MG63 (cell line): ENCODE measurements at regions not wholly inside any gene's neighbourhood (a gene's known extent, or its start where the extent isn't known, plus 50 kb on each side); places are given as distances from the start of the nearest gene placed in this dataset.

ENCODE experiments used
- DNase-seq: peaks from one replicate; pipeline ENCODE4 v3.0.0-alpha.2; 2020
- H3K27me3 ChIP-seq: fragments of 250-450 bp; sonication (Bioruptor Pico); 2 replicates; pipeline ENCODE4 v1.5.1; 2020; ENCODE audit warnings: mild to moderate bottlenecking, moderate library complexity
- H3K36me3 ChIP-seq: fragments of 250-450 bp; sonication (Bioruptor Pico); 2 replicates; pipeline ENCODE4 v1.5.1; 2020; ENCODE audit warnings: mild to moderate bottlenecking, moderate library complexity
- H3K4me3 ChIP-seq: fragments of 250-450 bp; sonication (Bioruptor Pico); 2 replicates; pipeline ENCODE4 v1.5.1; 2020; ENCODE audit warnings: mild to moderate bottlenecking, moderate library complexity
- H3K9me3 ChIP-seq: fragments of 250-450 bp; sonication (Bioruptor Pico); 2 replicates; pipeline ENCODE4 v1.5.1; 2020; ENCODE audit warnings: mild to moderate bottlenecking, moderate library complexity

DNA sequence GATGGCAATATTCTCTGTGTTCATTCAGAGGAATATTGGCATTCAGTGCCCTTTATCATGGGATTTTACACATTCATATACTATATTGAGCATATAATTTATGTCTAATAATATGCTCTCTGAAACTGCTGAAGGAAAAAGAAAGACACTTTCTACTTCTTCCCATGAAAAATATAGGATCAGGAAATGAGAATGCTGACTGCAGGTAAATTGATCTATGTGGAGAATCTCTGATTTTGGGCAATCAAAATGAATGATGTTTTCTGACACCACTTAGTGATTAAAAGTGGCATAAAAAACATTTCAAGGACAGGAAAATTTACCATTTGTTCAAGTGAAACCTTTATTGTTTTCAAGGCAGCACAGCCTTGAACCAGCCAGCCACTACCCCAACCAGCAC is 260.1 kb upstream of the STXBP5 start:
- Histone ChIP-seq H3K27me3 (no peaks in the 10 kb centered on the region), H3K4me3 (no peak overlapping the region), H3K9me3 (peaks cover 6% of the 10 kb centered on the region; the same call in 1 of the 2 replicates), H3K36me3 (no peaks in the 10 kb centered on the region)
- DNase-seq: no peak

- no peak overlapping the region for H3K4me3 ChIP-seq
- no peak for DNase-seq
- no peaks in the 10 kb centered on the region for H3K27me3 ChIP-seq
- no peaks in the 10 kb centered on the region for H3K36me3 ChIP-seq
- H3K9me3 ChIP-seq: peaks cover 6% of the 10 kb centered on the region; the same call in 1 of the 2 replicates
Measured at GRCh38 chr6:146944809-146945208, 259.4 kb upstream of the STXBP5 start.

DNA sequence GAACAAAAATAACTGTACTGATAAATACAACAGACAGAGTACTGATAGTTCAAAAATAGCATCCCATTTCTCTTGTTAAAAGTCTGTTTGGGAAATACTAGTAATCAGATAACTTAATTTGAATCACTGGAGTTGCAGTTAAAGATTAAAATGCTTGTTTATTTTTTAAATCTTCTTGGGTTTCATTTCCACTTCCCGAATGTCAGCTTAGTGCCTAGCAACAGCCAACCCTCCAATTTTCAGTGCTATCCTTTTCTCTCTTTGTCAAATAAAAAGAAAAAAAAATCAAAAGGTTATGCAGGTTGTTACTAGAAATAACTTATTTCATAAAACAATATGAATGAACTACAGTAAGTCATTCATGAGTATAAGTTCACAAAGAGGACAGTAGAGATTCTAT is 257.7 kb upstream of the STXBP5 start:
- H3K9me3 ChIP-seq: peaks cover 6% of the 10 kb centered on the region; the same call in 1 of the 2 replicates
- H3K4me3 ChIP-seq: no peak overlapping the region
- no peak for DNase-seq
- no peaks in the 10 kb centered on the region for H3K27me3 ChIP-seq
- no peaks in the 10 kb centered on the region for H3K36me3 ChIP-seq

GRCh38 chr6:146948790-146949342 is 255.4 kb upstream of the STXBP5 start:
- no peak overlapping the region for H3K4me3 ChIP-seq
- no peaks in the 10 kb centered on the region for H3K27me3 ChIP-seq
- H3K9me3 ChIP-seq: no peaks in the 10 kb centered on the region
- DNase-seq: no peak
- H3K36me3 ChIP-seq: no peaks in the 10 kb centered on the region

DNA sequence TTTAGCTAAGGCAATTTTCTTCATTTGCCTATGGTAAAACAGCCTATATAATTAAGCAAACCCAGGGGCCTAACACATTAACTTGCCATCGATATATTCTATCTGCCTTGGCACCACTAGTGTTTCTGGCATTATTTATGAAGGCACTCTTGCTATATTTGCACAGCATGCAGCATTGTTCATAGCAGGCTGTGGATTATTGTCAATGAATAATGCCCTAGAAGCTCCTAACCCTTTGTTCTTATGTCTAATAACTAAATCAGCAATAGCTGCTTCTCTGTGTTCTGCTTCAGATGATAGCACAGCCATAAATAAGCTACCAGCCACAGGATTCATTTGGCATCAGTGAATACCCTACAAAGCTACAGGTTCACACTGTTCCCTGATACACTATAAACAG is 254.8 kb upstream of the STXBP5 start:
- Histone ChIP-seq H3K9me3 (no peaks in the 10 kb centered on the region), H3K36me3 (no peaks in the 10 kb centered on the region), H3K27me3 (no peaks in the 10 kb centered on the region), H3K4me3 (no peak overlapping the region)
- no peak for DNase-seq

DNA sequence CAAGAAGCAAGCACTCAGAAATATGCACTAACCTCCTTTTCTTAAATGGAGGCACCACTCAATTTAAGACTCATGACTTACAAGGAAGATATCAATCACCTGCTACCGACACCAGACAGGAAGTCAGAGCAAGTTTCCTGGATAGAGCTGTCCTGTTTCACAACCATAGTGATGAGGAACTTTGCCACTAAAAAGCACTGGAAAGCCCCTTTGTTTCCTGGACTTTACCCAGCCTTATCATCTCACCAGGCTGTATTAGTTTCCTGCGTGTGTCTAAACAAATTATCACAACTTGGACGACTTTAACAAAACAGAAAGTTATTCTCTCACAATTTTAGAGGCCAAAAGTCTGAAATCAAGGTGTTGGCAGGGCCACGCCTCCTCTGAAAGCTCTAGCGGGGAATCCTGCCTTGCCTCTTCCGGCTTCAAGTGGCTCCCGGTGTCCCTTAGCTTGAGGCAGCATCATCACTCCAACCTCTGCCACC is 253.8 kb upstream of the STXBP5 start:
- no peak overlapping the region for H3K4me3 ChIP-seq
- DNase-seq: no peak
- H3K9me3 ChIP-seq: no peaks in the 10 kb centered on the region
- no peaks in the 10 kb centered on the region for H3K27me3 ChIP-seq
- no peaks in the 10 kb centered on the region for H3K36me3 ChIP-seq

DNA sequence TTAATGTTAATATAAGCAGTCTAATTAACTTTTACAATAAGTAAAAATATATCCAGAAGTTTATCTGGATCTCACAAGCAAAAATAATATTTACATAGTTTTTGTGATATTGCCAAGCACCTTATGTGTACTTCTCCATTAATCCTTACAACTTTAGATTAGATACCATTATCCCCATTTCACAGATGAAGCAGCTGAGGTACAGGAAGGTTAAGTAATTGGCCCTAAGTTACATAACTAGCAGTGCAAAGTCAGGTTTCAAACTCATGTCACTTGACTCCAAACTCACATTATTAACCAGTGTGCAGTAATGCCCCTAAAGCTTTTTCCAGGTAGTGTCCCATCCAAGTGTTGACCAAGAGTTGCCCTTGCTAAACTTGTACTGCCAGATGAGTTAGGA is 248.6 kb upstream of the STXBP5 start:
- DNase-seq: no peak
- Histone ChIP-seq H3K9me3 (no peaks in the 10 kb centered on the region), H3K27me3 (no peaks in the 10 kb centered on the region), H3K4me3 (no peak overlapping the region), H3K36me3 (no peaks in the 10 kb centered on the region)

DNA sequence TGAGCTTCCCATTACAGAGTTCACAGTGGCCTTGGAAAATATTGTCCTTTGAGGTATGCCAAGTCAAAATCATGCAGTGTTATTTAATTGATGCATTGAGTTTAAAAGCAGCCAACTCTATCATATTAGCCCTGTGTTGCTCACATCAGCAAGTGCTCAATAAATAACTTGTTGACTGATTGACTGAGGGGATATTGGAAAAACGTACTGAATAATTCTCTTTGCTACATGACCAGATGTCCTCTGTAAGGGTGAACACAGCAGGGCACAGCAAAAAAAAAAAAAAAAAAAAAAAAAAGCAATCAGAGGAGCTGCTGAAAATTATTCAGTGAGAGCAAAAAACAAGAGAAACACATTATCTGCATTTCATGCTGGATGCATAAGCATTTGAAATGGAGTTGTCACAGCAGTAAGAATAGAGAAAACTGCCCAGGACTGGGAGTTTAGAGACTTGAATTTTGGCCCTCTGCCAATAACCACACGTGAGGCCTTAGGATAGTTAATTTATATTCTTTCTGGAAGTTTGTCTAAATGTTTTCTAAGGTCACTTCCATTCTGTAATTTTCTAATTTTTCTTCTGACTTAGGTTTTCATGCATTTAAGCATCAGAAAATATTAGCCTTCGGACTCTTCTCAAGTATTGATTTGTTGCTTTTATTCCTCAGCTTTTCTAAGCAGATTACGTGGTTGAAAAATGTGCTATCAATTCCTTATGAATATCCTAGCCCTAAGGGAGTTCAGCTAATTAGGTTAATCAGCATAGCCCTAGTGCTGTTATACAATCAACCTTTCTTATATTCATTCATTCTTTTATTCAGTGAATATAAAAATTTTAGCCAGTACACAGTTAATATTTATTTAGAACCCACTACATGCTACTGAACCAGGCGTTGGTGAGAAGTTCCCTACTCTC is 246.8 kb upstream of the STXBP5 start:
- no peaks in the 10 kb centered on the region for H3K9me3 ChIP-seq
- no peak overlapping the region for H3K4me3 ChIP-seq
- no peaks in the 10 kb centered on the region for H3K36me3 ChIP-seq
- no peak for DNase-seq
- no peaks in the 10 kb centered on the region for H3K27me3 ChIP-seq

DNA sequence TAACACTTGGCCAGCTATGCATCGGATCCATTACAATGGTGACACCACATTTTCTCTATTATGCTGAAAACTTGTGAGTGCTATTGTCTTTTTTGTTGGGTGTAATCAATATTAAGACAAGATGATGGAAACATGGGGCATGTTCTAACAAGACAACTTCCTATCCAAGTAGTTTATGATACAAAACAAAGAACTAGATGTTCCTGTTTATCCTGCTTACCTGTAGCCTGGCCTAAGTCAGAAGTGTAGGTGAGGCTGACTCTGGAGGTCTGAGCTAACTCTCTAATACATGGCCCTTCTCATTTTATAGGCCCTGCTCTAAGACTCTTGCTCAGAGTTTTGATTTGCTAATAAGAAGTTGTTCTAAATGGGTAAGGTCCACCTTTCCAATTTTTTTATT is 242.4 kb upstream of the STXBP5 start:
- H3K9me3 ChIP-seq: peaks cover 11% of the 10 kb centered on the region
- no peaks in the 10 kb centered on the region for H3K36me3 ChIP-seq
- DNase-seq: no peak
- H3K4me3 ChIP-seq: no peak overlapping the region
- no peaks in the 10 kb centered on the region for H3K27me3 ChIP-seq

DNA sequence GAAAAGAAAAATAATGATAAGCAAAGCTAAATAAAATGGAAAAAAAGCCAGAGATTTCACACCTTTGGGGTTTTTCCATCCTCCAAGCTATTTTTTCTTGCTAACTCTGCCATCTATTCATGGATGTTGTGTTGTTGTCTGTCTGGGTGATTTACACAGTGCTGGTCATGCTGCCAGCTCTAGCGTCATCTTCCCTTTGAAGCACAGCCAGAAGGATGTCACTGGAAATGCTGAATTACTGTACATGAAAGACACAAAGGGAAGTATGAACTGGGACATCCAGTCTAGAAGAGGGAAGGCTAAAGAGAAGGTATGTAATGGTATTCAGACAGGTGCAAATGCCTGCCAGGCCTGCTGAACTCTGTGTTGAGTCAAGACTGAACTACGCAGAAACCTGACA is 241.9 kb upstream of the STXBP5 start:
- no peaks in the 10 kb centered on the region for H3K27me3 ChIP-seq
- no peaks in the 10 kb centered on the region for H3K36me3 ChIP-seq
- DNase-seq: no peak
- H3K4me3 ChIP-seq: no peak overlapping the region
- H3K9me3 ChIP-seq: peaks cover 11% of the 10 kb centered on the region

- H3K36me3 ChIP-seq: no peaks in the 10 kb centered on the region
- no peak overlapping the region for H3K4me3 ChIP-seq
- DNase-seq: no peak
- H3K27me3 ChIP-seq: no peaks in the 10 kb centered on the region
- peaks cover 11% of the 10 kb centered on the region for H3K9me3 ChIP-seq
Measured at GRCh38 chr6:146965110-146965689, 239.0 kb upstream of the STXBP5 start.

- Histone ChIP-seq H3K4me3 (no peak overlapping the region), H3K9me3 (peaks cover 11% of the 10 kb centered on the region), H3K36me3 (no peaks in the 10 kb centered on the region), H3K27me3 (no peaks in the 10 kb centered on the region)
- DNase-seq: peak; percentile 52
Measured at GRCh38 chr6:146968041-146968760, 236.0 kb upstream of the STXBP5 start.

GRCh38 chr6:146972546-146972945 is 231.7 kb upstream of the STXBP5 start:
- H3K27me3 ChIP-seq: no peaks in the 10 kb centered on the region
- no peaks in the 10 kb centered on the region for H3K36me3 ChIP-seq
- DNase-seq: no peak
- H3K4me3 ChIP-seq: no peak overlapping the region
- no peaks in the 10 kb centered on the region for H3K9me3 ChIP-seq

- Histone ChIP-seq H3K9me3 (no peaks in the 10 kb centered on the region), H3K36me3 (no peaks in the 10 kb centered on the region), H3K4me3 (no peak overlapping the region), H3K27me3 (no peaks in the 10 kb centered on the region)
- peak; percentile 12 for DNase-seq
Measured at GRCh38 chr6:146974351-146974750, 229.9 kb upstream of the STXBP5 start.

DNA sequence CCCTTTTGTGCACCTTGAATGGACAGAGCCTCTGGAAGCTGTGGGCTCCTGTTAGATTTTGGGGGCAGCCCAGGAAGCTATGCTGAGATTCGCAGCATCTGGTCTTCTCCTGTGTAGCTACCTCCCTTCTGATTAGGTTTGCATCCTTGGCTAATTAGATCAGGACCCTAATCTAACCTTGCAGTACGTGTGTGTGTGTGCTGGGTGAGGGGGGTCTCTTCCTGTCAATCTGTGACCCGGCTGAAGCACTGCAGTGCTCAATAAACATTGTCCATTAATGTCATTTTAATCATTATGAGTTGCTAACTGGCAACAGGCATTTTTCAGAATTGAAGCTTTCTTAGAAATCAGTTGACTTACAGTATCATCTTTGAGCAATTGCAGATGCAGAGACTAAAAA is 229.1 kb upstream of the STXBP5 start:
- no peaks in the 10 kb centered on the region for H3K9me3 ChIP-seq
- no peaks in the 10 kb centered on the region for H3K27me3 ChIP-seq
- no peak for DNase-seq
- H3K4me3 ChIP-seq: no peak overlapping the region
- H3K36me3 ChIP-seq: no peaks in the 10 kb centered on the region

DNA sequence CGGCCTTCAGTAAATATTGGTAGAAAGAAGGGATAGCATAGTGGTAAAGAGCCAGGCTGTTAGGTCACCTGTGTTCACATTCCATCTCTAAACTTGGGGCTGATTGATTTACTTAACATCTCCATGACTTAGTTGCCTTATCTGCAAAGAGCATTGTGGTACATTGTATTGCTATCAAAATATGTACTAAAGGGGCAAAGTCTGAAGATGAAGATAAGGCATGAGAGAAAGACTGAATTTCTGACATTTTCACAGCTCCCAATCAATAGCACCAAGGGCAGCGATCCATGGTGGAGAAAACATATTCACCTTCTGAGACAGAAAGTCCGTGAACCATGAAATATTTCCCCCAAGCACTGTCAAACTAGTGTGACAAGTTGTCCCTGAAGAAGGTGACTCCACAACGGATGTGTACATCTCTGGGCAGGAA is 223.3 kb upstream of the STXBP5 start:
- Histone ChIP-seq H3K36me3 (no peaks in the 10 kb centered on the region), H3K9me3 (no peaks in the 10 kb centered on the region), H3K4me3 (no peak overlapping the region), H3K27me3 (no peaks in the 10 kb centered on the region)
- no peak for DNase-seq

DNA sequence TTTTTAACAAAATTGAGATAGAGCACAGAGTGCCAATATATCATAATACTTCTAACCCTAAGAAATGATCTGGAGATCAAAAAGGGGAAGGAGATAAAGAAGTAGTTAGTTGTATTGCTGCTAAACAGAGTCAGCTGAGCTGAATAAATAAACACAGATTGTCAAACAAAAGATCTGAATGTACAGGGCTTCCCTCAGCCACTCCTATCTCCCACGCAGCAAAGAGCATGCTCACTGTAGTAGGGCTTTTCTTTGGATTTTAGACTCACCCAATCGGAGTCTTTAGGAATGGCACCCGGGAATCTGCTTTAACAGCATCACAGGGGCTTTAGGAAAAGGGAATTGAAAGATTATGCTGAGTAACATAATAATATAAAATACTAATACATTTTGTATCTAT is 222.2 kb upstream of the STXBP5 start:
- DNase-seq: no peak
- H3K9me3 ChIP-seq: no peaks in the 10 kb centered on the region
- no peaks in the 10 kb centered on the region for H3K36me3 ChIP-seq
- no peaks in the 10 kb centered on the region for H3K27me3 ChIP-seq
- no peak overlapping the region for H3K4me3 ChIP-seq
